ENCODE measurements at regions not wholly inside any gene's neighbourhood (a gene's known extent, or its start where the extent isn't known, plus 50 kb on each side); places are given as distances from the start of the nearest gene placed in this dataset.
"Not testable (repeated sequence)": the region's sequence is repeated elsewhere in the genome, so short reads cannot be mapped to it uniquely, and the experiment has no call there.

DNA sequence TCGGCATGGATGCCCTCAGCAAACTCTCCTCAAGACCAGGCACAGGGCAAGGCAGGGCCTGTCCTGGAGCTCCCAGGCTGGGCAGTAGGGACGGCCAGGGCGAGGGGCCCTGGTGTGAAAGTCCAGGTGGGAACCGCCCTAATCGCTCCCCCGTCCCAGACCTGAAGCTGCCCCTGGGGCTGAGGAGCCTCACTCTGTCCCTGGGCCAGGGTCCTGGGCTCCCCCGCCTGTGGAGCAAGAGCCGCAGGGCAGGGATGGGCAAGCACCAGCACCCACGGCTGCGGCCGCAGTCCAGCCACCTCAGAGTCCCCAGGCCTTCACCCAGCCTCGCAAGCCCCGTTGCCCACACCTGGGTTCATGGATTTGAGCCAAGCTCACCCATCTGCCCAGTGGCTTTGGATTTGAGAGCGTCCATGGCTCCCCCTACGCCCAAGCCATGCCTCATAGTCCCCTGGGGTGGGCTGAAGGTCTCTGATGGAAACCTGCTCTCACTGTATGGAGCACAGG, 102.4 kb upstream of the C14orf180 start:
- no peak for DNase-seq (ENCODE audit: low read depth, low spot score)
- H3K36me3 ChIP-seq (ENCODE audit: control insufficient read depth, insufficient read depth, low read length): no peaks in the 10 kb centered on the region
- H3K27me3 ChIP-seq (ENCODE audit: control insufficient read depth, insufficient read depth, low read length): no peaks in the 10 kb centered on the region
- no peaks in the 10 kb centered on the region; the same call in 1 of the 2 replicates for H3K9me3 ChIP-seq (ENCODE audit: control insufficient read depth, insufficient read depth, low read length)
- 0 out of 2 replicates have a peak, but pooled peaks cover 1% of the 10 kb centered on the region for H3K4me1 ChIP-seq (ENCODE audit: control insufficient read depth, insufficient read depth, low read length)
- H3K27ac ChIP-seq (ENCODE audit: low read length): no peak overlapping the region
- no peak overlapping the region for H3K4me3 ChIP-seq (ENCODE audit: low read length)
- WGBS (ENCODE audit: insufficient coverage, insufficient read length): no CpG with 5 or more reads among the region's 15 CpGs

DNA sequence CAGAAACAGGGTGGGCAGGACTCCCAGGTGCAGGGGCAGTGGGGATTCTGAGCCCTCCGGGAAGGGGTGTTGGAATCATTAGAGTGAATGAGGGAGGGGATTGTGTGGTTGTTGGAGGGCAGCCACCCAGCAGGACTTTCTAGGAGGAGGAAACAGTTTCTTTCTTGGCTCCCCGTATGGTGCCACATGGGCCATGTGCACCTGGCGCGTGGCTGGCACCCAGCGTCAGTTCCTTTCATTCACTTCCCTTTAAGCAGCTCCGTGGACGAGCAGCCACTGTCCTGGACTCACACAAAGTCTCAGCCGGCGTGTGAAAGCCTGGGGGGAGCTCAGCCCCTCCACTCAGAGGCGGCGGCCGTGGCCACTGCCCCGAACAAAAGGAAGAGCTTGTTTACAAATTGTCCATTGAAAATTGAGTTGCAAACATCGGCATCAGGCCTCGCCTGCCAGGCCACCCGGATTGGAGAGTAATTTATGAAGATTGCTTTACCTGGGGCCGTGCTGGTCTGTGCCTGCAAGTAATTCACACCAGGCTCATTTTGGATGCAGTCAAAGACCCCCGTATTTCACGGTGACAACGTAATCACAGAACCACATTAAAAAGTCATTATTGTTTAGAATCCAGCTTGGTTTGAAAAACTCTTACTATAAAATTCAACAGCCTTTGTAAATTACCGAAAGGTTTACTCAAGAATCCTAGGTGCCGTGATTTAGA, 101.7 kb upstream of the C14orf180 start:
- WGBS (ENCODE audit: insufficient coverage, insufficient read length): no CpG with 5 or more reads among the region's 22 CpGs
- no peaks in the 10 kb centered on the region; the same call in 1 of the 2 replicates for H3K9me3 ChIP-seq (ENCODE audit: control insufficient read depth, insufficient read depth, low read length)
- no peak overlapping the region for H3K27ac ChIP-seq (ENCODE audit: low read length)
- H3K4me1 ChIP-seq (ENCODE audit: control insufficient read depth, insufficient read depth, low read length): 0 out of 2 replicates have a peak, but pooled peaks cover 1% of the 10 kb centered on the region
- no peaks in the 10 kb centered on the region for H3K36me3 ChIP-seq (ENCODE audit: control insufficient read depth, insufficient read depth, low read length)
- no peak for DNase-seq (ENCODE audit: low read depth, low spot score)
- no peak overlapping the region for H3K4me3 ChIP-seq (ENCODE audit: low read length)
- no peaks in the 10 kb centered on the region for H3K27me3 ChIP-seq (ENCODE audit: control insufficient read depth, insufficient read depth, low read length)

DNA sequence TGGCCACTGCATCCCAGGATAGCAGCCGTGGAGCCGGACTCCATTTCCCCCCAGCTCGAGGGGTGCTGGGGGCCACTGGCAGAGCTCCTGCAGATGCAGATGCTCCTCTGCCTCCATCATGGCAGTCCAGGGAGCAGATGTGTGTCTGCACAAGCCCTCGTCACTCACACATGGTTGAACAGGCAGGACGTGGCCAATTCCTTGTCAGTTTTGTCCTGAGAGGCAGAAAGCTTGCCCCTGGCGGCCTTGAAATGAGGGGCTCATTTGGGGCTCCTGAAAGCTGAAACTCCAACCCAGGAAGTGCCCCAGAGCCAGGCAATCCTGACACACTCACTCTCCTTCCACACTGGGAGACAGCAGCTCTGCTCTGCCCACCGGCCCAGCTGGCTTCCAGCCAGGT, 100.9 kb upstream of the C14orf180 start:
- H3K27ac ChIP-seq (ENCODE audit: low read length): no peak overlapping the region
- no peaks in the 10 kb centered on the region; the same call in 1 of the 2 replicates for H3K9me3 ChIP-seq (ENCODE audit: control insufficient read depth, insufficient read depth, low read length)
- H3K36me3 ChIP-seq (ENCODE audit: control insufficient read depth, insufficient read depth, low read length): no peaks in the 10 kb centered on the region
- H3K4me1 ChIP-seq (ENCODE audit: control insufficient read depth, insufficient read depth, low read length): no peaks in the 10 kb centered on the region
- no CpG with 5 or more reads among the region's 7 CpGs for WGBS (ENCODE audit: insufficient coverage, insufficient read length)
- no peak for DNase-seq (ENCODE audit: low read depth, low spot score)
- no peaks in the 10 kb centered on the region for H3K27me3 ChIP-seq (ENCODE audit: control insufficient read depth, insufficient read depth, low read length)
- no peak overlapping the region for H3K4me3 ChIP-seq (ENCODE audit: low read length)

DNA sequence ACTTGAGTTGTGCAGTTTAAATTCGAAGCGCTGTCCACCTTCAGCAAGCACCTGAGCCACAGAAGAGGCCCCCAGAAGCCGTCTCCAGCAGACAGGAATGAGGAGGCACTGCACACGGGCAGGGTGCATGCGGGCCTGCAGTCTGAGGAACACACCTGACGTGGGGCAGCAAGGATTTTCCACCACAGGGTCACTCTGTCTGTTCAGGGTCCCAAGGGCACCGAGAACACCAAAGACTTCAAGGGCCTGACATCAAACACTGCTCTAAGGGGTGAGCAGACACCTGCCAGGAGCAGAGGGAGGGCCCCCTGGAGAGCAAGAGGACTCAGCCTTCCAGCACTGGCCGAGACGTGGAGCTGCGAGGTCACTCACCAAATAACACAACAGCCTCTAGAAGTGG, 99.7 kb upstream of the C14orf180 start:
- no CpG with 5 or more reads among the region's 10 CpGs for WGBS (ENCODE audit: insufficient coverage, insufficient read length)
- Histone ChIP-seq H3K36me3 (ENCODE audit: control insufficient read depth, insufficient read depth, low read length) (no peaks in the 10 kb centered on the region), H3K9me3 (ENCODE audit: control insufficient read depth, insufficient read depth, low read length) (no peaks in the 10 kb centered on the region; the same call in 1 of the 2 replicates), H3K27ac (ENCODE audit: low read length) (no peak overlapping the region), H3K4me3 (ENCODE audit: low read length) (no peak overlapping the region), H3K4me1 (ENCODE audit: control insufficient read depth, insufficient read depth, low read length) (no peaks in the 10 kb centered on the region), H3K27me3 (ENCODE audit: control insufficient read depth, insufficient read depth, low read length) (no peaks in the 10 kb centered on the region)
- no peak for DNase-seq (ENCODE audit: low read depth, low spot score)

DNA sequence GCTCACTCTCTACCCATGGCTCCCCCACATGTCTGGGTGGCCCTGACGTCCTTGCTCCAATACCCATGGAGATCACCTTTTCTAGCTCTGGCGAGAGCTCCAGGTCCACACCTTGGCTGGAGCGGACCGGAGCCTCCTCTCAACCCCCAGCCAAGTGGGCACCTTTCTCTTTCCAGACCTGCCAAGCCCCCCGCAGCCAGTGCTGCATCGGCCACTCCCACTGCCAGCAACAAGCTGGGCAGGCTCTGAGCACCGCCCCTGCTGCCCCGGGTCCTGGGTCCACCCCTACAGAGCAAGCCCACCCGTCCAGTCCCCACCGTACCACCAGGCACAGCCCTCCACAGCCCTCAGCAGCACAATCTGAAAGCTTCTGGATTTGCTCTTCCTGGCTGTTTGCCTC, 98.2 kb upstream of the C14orf180 start:
- Histone ChIP-seq H3K27me3 (ENCODE audit: control insufficient read depth, insufficient read depth, low read length) (no peaks in the 10 kb centered on the region), H3K36me3 (ENCODE audit: control insufficient read depth, insufficient read depth, low read length) (no peaks in the 10 kb centered on the region), H3K4me3 (ENCODE audit: low read length) (no peak overlapping the region), H3K27ac (ENCODE audit: low read length) (no peak overlapping the region), H3K9me3 (ENCODE audit: control insufficient read depth, insufficient read depth, low read length) (no peaks in the 10 kb centered on the region; the same call in 1 of the 2 replicates), H3K4me1 (ENCODE audit: control insufficient read depth, insufficient read depth, low read length) (no peaks in the 10 kb centered on the region)
- no CpG with 5 or more reads among the region's 10 CpGs for WGBS (ENCODE audit: insufficient coverage, insufficient read length)
- no peak for DNase-seq (ENCODE audit: low read depth, low spot score)

DNA sequence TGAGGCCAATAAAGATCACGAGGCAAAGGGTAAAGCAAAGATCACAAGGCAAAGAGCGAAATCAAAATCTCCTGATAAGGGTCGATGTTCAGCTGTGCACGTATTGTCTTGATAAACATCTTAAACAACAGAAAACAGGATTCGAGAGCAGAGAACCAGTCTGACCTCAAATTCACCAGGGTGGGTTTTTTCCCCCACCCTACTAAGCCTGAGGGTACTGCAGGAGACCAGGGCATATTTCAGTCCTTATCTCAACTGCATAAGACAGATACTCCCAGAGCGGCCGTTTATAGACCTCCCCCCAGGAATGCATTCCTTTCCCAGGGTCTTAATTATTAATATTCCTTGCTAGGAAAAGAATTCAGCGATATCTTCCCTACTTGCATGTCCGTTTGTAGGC, 97.5 kb upstream of the C14orf180 start:
- no CpG with 5 or more reads among the region's 9 CpGs for WGBS (ENCODE audit: insufficient coverage, insufficient read length)
- H3K4me1 ChIP-seq (ENCODE audit: control insufficient read depth, insufficient read depth, low read length); H3K27me3 ChIP-seq (ENCODE audit: control insufficient read depth, insufficient read depth, low read length); H3K27ac ChIP-seq (ENCODE audit: low read length); H3K4me3 ChIP-seq (ENCODE audit: low read length); DNase-seq (ENCODE audit: low read depth, low spot score); H3K36me3 ChIP-seq (ENCODE audit: control insufficient read depth, insufficient read depth, low read length); H3K9me3 ChIP-seq (ENCODE audit: control insufficient read depth, insufficient read depth, low read length): not testable (repeated sequence)

- H3K4me1 ChIP-seq (ENCODE audit: control insufficient read depth, insufficient read depth, low read length): no peaks in the 10 kb centered on the region
- H3K9me3 ChIP-seq (ENCODE audit: control insufficient read depth, insufficient read depth, low read length): no peaks in the 10 kb centered on the region; the same call in 1 of the 2 replicates
- no peak for DNase-seq (ENCODE audit: low read depth, low spot score)
- H3K27me3 ChIP-seq (ENCODE audit: control insufficient read depth, insufficient read depth, low read length): no peaks in the 10 kb centered on the region
- WGBS (ENCODE audit: insufficient coverage, insufficient read length): no CpG with 5 or more reads among the region's 18 CpGs
- H3K36me3 ChIP-seq (ENCODE audit: control insufficient read depth, insufficient read depth, low read length): no peaks in the 10 kb centered on the region
- H3K27ac ChIP-seq (ENCODE audit: low read length): no peak overlapping the region
- no peak overlapping the region for H3K4me3 ChIP-seq (ENCODE audit: low read length)
Observed at GRCh38 chr14:104486222-104486923, 93.2 kb upstream of the C14orf180 start.

GRCh38 chr14:104494483-104494882, 85.1 kb upstream of the C14orf180 start:
- Histone ChIP-seq H3K4me1 (ENCODE audit: control insufficient read depth, insufficient read depth, low read length) (no peaks in the 10 kb centered on the region), H3K27me3 (ENCODE audit: control insufficient read depth, insufficient read depth, low read length) (no peaks in the 10 kb centered on the region), H3K4me3 (ENCODE audit: low read length) (no peak overlapping the region), H3K9me3 (ENCODE audit: control insufficient read depth, insufficient read depth, low read length) (no peaks in the 10 kb centered on the region), H3K36me3 (ENCODE audit: control insufficient read depth, insufficient read depth, low read length) (no peaks in the 10 kb centered on the region), H3K27ac (ENCODE audit: low read length) (no peak overlapping the region)
- WGBS (ENCODE audit: insufficient coverage, insufficient read length): no CpG with 5 or more reads among the region's 3 CpGs
- DNase-seq (ENCODE audit: low read depth, low spot score): no peak

GRCh38 chr14:104496095-104496494, 83.5 kb upstream of the C14orf180 start:
- no peaks in the 10 kb centered on the region for H3K27me3 ChIP-seq (ENCODE audit: control insufficient read depth, insufficient read depth, low read length)
- no peaks in the 10 kb centered on the region for H3K36me3 ChIP-seq (ENCODE audit: control insufficient read depth, insufficient read depth, low read length)
- no peaks in the 10 kb centered on the region for H3K4me1 ChIP-seq (ENCODE audit: control insufficient read depth, insufficient read depth, low read length)
- DNase-seq (ENCODE audit: low read depth, low spot score): no peak
- no CpG with 5 or more reads among the region's 6 CpGs for whole genome bisulfite sequencing (ENCODE audit: insufficient coverage, insufficient read length)
- no peak overlapping the region for H3K27ac ChIP-seq (ENCODE audit: low read length)
- H3K9me3 ChIP-seq (ENCODE audit: control insufficient read depth, insufficient read depth, low read length): no peaks in the 10 kb centered on the region
- no peak overlapping the region for H3K4me3 ChIP-seq (ENCODE audit: low read length)

DNA sequence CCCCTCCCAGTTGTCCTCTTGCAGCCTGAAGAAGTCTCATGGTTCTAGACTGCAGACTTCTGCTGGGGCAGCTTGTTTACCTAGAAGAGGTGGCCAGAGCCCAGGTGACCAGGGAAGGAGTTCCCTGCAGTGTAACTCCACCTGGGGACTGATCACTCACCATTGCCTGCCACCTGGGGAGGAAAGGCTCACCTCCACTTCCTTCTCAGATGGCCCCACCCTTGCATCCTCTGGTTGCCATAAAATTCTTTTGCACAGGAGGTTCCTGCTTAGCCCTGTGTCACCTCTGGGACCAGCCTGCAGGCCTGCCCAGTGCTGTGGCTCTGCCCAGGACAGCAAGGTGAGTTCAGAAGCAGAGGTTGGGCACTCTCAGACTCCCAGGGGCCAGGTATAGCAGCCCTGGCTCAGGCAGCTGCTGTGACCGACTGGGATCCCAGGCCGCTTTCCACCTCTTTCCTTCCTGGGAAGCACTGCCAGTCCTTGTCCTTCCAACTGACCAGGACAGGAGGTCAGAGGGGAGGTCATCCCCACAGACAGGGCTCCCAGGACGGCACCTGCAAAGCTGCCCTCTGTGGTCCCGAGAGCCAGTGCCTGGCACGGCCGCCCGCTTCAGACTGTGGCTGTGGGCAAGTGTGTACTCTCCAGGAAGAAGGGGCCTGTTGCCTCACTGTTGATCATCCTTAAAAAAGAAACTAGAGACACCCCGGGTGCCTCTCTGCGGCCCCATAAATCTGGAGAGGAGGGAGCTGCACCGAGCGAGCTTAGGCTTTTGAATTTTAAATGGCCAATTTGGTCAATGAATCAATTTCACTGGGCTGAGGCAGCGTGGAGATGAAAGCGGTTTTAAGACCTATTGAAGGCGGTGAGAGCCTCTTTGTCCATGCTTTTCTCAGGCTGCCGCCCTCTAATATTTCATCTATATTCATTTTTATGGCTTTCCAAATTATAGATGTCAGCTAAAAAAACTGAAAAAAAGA, 79.5 kb upstream of the C14orf180 start:
- H3K27ac ChIP-seq (ENCODE audit: low read length): no peak overlapping the region
- DNase-seq (ENCODE audit: low read depth, low spot score): no peak
- no peaks in the 10 kb centered on the region for H3K36me3 ChIP-seq (ENCODE audit: control insufficient read depth, insufficient read depth, low read length)
- H3K27me3 ChIP-seq (ENCODE audit: control insufficient read depth, insufficient read depth, low read length): no peaks in the 10 kb centered on the region
- no peaks in the 10 kb centered on the region for H3K9me3 ChIP-seq (ENCODE audit: control insufficient read depth, insufficient read depth, low read length)
- H3K4me3 ChIP-seq (ENCODE audit: low read length): no peak overlapping the region
- H3K4me1 ChIP-seq (ENCODE audit: control insufficient read depth, insufficient read depth, low read length): no peaks in the 10 kb centered on the region
- WGBS (ENCODE audit: insufficient coverage, insufficient read length): no CpG with 5 or more reads among the region's 15 CpGs

Measured in iPS DF 6.9 (cell line).